Endothelial cell of umbilical vein (primary cell): ENCODE measurements at regions not wholly inside any gene's neighbourhood (a gene's known extent, or its start where the extent isn't known, plus 50 kb on each side); places are given as distances from the start of the nearest gene placed in this dataset.

Experiments
- CTCF ChIP-seq, 2 donors: IDR thresholded peaks; 1 replicate in 1 of 2; 2 replicates in 1 of 2; pipeline ENCODE4 v1.5.1; 2011; ENCODE audit warnings: low read length in 2 of 2, mild to moderate bottlenecking in 2 of 2, moderate library complexity in 2 of 2, control low read depth in 1 of 2, inconsistent platforms in 1 of 2, low read depth in 1 of 2; ENCODE audit not compliant: insufficient read depth in 1 of 2; ENCODE audit errors: extremely low read depth in 1 of 2
- EZH2 ChIP-seq: IDR thresholded peaks from 2 replicates; pipeline ENCODE4 v1.6.1; 2012; ENCODE audit warnings: borderline replicate concordance, low read depth, mild to moderate bottlenecking, moderate library complexity, low read length, inconsistent platforms; ENCODE audit not compliant: severe bottlenecking
- FOS ChIP-seq: IDR thresholded peaks from 2 replicates; pipeline ENCODE4 v1.6.1; 2011; ENCODE audit warnings: mild to moderate bottlenecking, low read length, moderate library complexity, borderline replicate concordance; ENCODE audit not compliant: insufficient read depth
- JUN ChIP-seq: IDR thresholded peaks from 2 replicates; pipeline ENCODE4 v1.6.1; 2011; ENCODE audit warnings: borderline replicate concordance, low read depth; ENCODE audit not compliant: insufficient read length, insufficient read depth
- MAX ChIP-seq: IDR thresholded peaks from 2 replicates; pipeline ENCODE4 v1.6.1; 2011; ENCODE audit not compliant: insufficient read depth, insufficient read length
- MYC ChIP-seq: IDR thresholded peaks from one replicate; pipeline ENCODE4 v1.6.1; 2011; ENCODE audit warnings: mild to moderate bottlenecking, low read depth, low read length
- POLR2A ChIP-seq: IDR thresholded peaks from 2 replicates; pipeline ENCODE4 v1.6.1; 2012; ENCODE audit warnings: low read depth, mild to moderate bottlenecking, control low read depth, low read length
- POLR2AphosphoS5 ChIP-seq: IDR thresholded peaks from 2 replicates; pipeline ENCODE4 v1.6.1; 2012; ENCODE audit warnings: low read depth, mild to moderate bottlenecking, control low read depth, low read length, moderate library complexity; ENCODE audit not compliant: insufficient read depth

GRCh38 chr13:77829963-77830362 lies 88.7 kb downstream of the EDNRB start:
- no peak for TF ChIP-seq CTCF (IDR thresholded peaks at IDR 0.05; ENCODE audit: extremely low read depth in 1 of 2, insufficient read depth in 1 of 2, low read depth in 1 of 2, low read length in 2 of 2)
- TF ChIP-seq POLR2AphosphoS5 = no peak
- TF ChIP-seq POLR2A = no peak
- TF ChIP-seq FOS = no peak
- no peak for TF ChIP-seq EZH2
- TF ChIP-seq MAX = no peak
- TF ChIP-seq JUN = no peak
- no peak for TF ChIP-seq MYC
